ENCODE measurements at regions not wholly inside any gene's neighbourhood (a gene's known extent, or its start where the extent isn't known, plus 50 kb on each side); places are given as distances from the start of the nearest gene placed in this dataset.

- 92% methylated on average over 4 of the region's 4 CpGs for WGBS (ENCODE audit: low lambda C conversion rate, missing lambda C conversion rate)
- TF ChIP-seq EZH2 (IDR thresholded peaks at IDR 0.05; ENCODE audit: borderline replicate concordance) (no peak), CTCF (IDR thresholded peaks at IDR 0.05; ENCODE audit: poor library complexity) (no peak), EZH2phosphoT487 (IDR thresholded peaks at IDR 0.05; ENCODE audit: low read depth, severe bottlenecking, unreplicated experiment) (no peak)
- Histone ChIP-seq H3K4me1 (ENCODE audit: insufficient read depth) (no peaks in the 10 kb centered on the region), H2AFZ (no peak overlapping the region), H3K9me3 (ENCODE audit: low read depth) (no peaks in the 10 kb centered on the region), H3K27ac (no peak overlapping the region), H3K4me2 (no peak overlapping the region), H3K27me3 (no peaks in the 10 kb centered on the region), H3K36me3 (replicated peaks; ENCODE audit: insufficient read depth, low read depth) (no peaks in the 10 kb centered on the region), H3K4me3 (no peak overlapping the region), H4K20me1 (ENCODE audit: insufficient read depth, poor library complexity, severe bottlenecking) (no peaks in the 10 kb centered on the region), H3K9me2 (replicated peaks; ENCODE audit: insufficient read depth) (no peaks in the 10 kb centered on the region), H3K79me2 (no peaks in the 10 kb centered on the region)
- no peak for DNase-seq (ENCODE audit: low spot score)
Observed at GRCh38 chr17:72321896-72322295, 201.1 kb downstream of the SOX9 start.

GRCh38 chr17:72332367-72332766 lies 211.5 kb downstream of the SOX9 start:
- no peak for DNase-seq (ENCODE audit: low spot score)
- TF ChIP-seq EZH2phosphoT487 (IDR thresholded peaks at IDR 0.05; ENCODE audit: low read depth, severe bottlenecking, unreplicated experiment) (no peak), CTCF (IDR thresholded peaks at IDR 0.05; ENCODE audit: poor library complexity) (no peak), EZH2 (IDR thresholded peaks at IDR 0.05; ENCODE audit: borderline replicate concordance) (no peak)
- Histone ChIP-seq H3K79me2 (no peaks in the 10 kb centered on the region), H3K27me3 (no peaks in the 10 kb centered on the region), H3K36me3 (replicated peaks; ENCODE audit: insufficient read depth, low read depth) (no peaks in the 10 kb centered on the region), H3K27ac (no peak overlapping the region), H2AFZ (no peak overlapping the region), H3K9me3 (ENCODE audit: low read depth) (no peaks in the 10 kb centered on the region), H3K9me2 (replicated peaks; ENCODE audit: insufficient read depth) (no peaks in the 10 kb centered on the region), H4K20me1 (ENCODE audit: insufficient read depth, poor library complexity, severe bottlenecking) (no peaks in the 10 kb centered on the region), H3K4me2 (no peak overlapping the region), H3K4me3 (no peak overlapping the region), H3K4me1 (ENCODE audit: insufficient read depth) (no peaks in the 10 kb centered on the region)
- 79% methylated on average over 3 of the region's 3 CpGs for WGBS (ENCODE audit: low lambda C conversion rate, missing lambda C conversion rate)

GRCh38 chr17:72333570-72333969 lies 212.8 kb downstream of the SOX9 start:
- no peaks in the 10 kb centered on the region for H3K9me3 ChIP-seq (ENCODE audit: low read depth)
- no peak overlapping the region for H3K4me2 ChIP-seq
- H3K9me2 ChIP-seq (replicated peaks; ENCODE audit: insufficient read depth), result no peaks in the 10 kb centered on the region
- WGBS (ENCODE audit: low lambda C conversion rate, missing lambda C conversion rate), result 94% methylated on average over 2 of the region's 2 CpGs
- no peak overlapping the region for H3K27ac ChIP-seq
- H3K4me3 ChIP-seq, result no peak overlapping the region
- no peak for TF ChIP-seq EZH2 (IDR thresholded peaks at IDR 0.05; ENCODE audit: borderline replicate concordance)
- TF ChIP-seq CTCF (IDR thresholded peaks at IDR 0.05; ENCODE audit: poor library complexity), result no peak
- TF ChIP-seq EZH2phosphoT487 (IDR thresholded peaks at IDR 0.05; ENCODE audit: low read depth, severe bottlenecking, unreplicated experiment), result no peak
- H2AFZ ChIP-seq, result no peak overlapping the region
- H3K27me3 ChIP-seq, result no peaks in the 10 kb centered on the region
- H4K20me1 ChIP-seq (ENCODE audit: insufficient read depth, poor library complexity, severe bottlenecking), result no peaks in the 10 kb centered on the region
- no peaks in the 10 kb centered on the region for H3K4me1 ChIP-seq (ENCODE audit: insufficient read depth)
- H3K79me2 ChIP-seq, result no peaks in the 10 kb centered on the region
- no peak for DNase-seq (ENCODE audit: low spot score)
- no peaks in the 10 kb centered on the region for H3K36me3 ChIP-seq (replicated peaks; ENCODE audit: insufficient read depth, low read depth)

GRCh38 chr17:72334205-72334604 lies 213.4 kb downstream of the SOX9 start:
- no peaks in the 10 kb centered on the region for H3K36me3 ChIP-seq (replicated peaks; ENCODE audit: insufficient read depth, low read depth)
- H3K9me2 ChIP-seq (replicated peaks; ENCODE audit: insufficient read depth), result no peaks in the 10 kb centered on the region
- H2AFZ ChIP-seq, result no peak overlapping the region
- TF ChIP-seq EZH2 (IDR thresholded peaks at IDR 0.05; ENCODE audit: borderline replicate concordance) (no peak), EZH2phosphoT487 (IDR thresholded peaks at IDR 0.05; ENCODE audit: low read depth, severe bottlenecking, unreplicated experiment) (no peak), CTCF (IDR thresholded peaks at IDR 0.05; ENCODE audit: poor library complexity) (no peak)
- H3K4me2 ChIP-seq, result no peak overlapping the region
- H4K20me1 ChIP-seq (ENCODE audit: insufficient read depth, poor library complexity, severe bottlenecking), result no peaks in the 10 kb centered on the region
- H3K27me3 ChIP-seq, result no peaks in the 10 kb centered on the region
- DNase-seq (ENCODE audit: low spot score), result no peak
- H3K4me3 ChIP-seq, result no peak overlapping the region
- 65% methylated on average over 3 of the region's 3 CpGs for WGBS (ENCODE audit: low lambda C conversion rate, missing lambda C conversion rate)
- H3K27ac ChIP-seq, result no peak overlapping the region
- no peaks in the 10 kb centered on the region for H3K79me2 ChIP-seq
- H3K4me1 ChIP-seq (ENCODE audit: insufficient read depth), result peaks cover 2% of the 10 kb centered on the region
- no peaks in the 10 kb centered on the region for H3K9me3 ChIP-seq (ENCODE audit: low read depth)
